NB4 (cell line): ENCODE measurements at regions not wholly inside any gene's neighbourhood (a gene's known extent, or its start where the extent isn't known, plus 50 kb on each side); places are given as distances from the start of the nearest gene placed in this dataset.

Experiments used
- CTCF ChIP-seq: IDR thresholded peaks from one replicate; pipeline ENCODE4 v1.5.1; 2012; ENCODE audit warnings: low read depth, low read length
- MYC ChIP-seq: IDR thresholded peaks from 2 replicates; pipeline ENCODE4 v1.6.1; 2011; ENCODE audit warnings: low read depth, low read length
- POLR2A ChIP-seq: IDR thresholded peaks from 2 replicates; pipeline ENCODE4 v1.6.1; 2011; ENCODE audit warnings: mild to moderate bottlenecking; ENCODE audit not compliant: insufficient read length; ENCODE audit errors: extremely low read depth

DNA sequence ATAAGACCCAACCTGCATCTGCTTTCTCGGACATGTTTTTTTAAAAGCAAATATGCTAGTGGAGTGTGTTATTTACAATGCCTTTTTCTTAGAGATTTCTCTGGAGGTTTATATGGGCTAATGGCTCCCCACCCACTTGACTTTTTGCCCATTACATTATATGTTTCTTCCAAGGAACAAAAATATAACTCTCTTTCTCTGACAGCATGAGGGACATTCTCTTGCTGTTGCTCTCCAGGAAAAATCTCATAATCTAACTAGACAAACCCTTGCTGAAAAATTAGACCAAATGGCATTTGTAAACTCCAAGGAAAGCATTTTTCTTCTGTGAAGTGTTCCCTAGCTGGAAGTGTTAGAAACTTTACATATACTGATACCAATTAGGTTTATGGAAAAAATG, 213.7 kb downstream of the PRL start:
- TF ChIP-seq CTCF (no peak), POLR2A (no peak), MYC (no peak)
